ENCODE measurements at regions not wholly inside any gene's neighbourhood (a gene's known extent, or its start where the extent isn't known, plus 50 kb on each side); places are given as distances from the start of the nearest gene placed in this dataset.

DNA sequence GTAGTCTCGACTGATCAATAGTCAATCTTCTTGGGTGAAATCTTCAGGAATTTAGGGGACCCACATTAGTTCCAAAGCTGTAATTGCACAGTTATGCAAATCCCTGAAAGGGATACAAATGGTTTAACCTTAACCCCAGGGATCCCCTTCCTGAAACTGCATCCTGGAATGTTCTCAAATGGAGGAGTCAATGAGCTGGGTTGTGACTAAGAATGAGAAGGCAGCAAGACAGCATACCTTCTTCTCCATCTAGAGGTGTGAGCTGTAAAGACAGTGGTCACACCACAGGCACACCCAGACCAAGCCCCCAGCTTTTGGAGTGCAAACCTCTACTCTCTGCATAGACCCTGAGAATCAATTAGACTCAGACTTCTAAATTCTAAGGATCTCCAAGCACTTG lies 164.7 kb upstream of the MEIS1 start:
- Histone ChIP-seq H3K4me3 (replicated peaks; ENCODE audit: insufficient read depth, low read length) (no peak overlapping the region), H3K27me3 (ENCODE audit: insufficient read depth, poor library complexity, severe bottlenecking) (no peaks in the 10 kb centered on the region), H3K27ac (replicated peaks) (no peak overlapping the region)
- DNase-seq (ENCODE audit: low read depth in 1 of 2, low spot score in 1 of 2): no peak
- TF ChIP-seq, protein P1, sequence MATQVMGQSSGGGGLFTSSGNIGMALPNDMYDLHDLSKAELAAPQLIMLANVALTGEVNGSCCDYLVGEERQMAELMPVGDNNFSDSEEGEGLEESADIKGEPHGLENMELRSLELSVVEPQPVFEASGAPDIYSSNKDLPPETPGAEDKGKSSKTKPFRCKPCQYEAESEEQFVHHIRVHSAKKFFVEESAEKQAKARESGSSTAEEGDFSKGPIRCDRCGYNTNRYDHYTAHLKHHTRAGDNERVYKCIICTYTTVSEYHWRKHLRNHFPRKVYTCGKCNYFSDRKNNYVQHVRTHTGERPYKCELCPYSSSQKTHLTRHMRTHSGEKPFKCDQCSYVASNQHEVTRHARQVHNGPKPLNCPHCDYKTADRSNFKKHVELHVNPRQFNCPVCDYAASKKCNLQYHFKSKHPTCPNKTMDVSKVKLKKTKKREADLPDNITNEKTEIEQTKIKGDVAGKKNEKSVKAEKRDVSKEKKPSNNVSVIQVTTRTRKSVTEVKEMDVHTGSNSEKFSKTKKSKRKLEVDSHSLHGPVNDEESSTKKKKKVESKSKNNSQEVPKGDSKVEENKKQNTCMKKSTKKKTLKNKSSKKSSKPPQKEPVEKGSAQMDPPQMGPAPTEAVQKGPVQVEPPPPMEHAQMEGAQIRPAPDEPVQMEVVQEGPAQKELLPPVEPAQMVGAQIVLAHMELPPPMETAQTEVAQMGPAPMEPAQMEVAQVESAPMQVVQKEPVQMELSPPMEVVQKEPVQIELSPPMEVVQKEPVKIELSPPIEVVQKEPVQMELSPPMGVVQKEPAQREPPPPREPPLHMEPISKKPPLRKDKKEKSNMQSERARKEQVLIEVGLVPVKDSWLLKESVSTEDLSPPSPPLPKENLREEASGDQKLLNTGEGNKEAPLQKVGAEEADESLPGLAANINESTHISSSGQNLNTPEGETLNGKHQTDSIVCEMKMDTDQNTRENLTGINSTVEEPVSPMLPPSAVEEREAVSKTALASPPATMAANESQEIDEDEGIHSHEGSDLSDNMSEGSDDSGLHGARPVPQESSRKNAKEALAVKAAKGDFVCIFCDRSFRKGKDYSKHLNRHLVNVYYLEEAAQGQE (IDR thresholded peaks at IDR 0.05; ENCODE audit: insufficient replicate concordance, low read depth): no peak
- TF ChIP-seq GABPA (IDR thresholded peaks at IDR 0.05; ENCODE audit: low read depth): no peak
- no peak for TF ChIP-seq SPI1 (IDR thresholded peaks at IDR 0.05; ENCODE audit: borderline replicate concordance, low read depth)

DNA sequence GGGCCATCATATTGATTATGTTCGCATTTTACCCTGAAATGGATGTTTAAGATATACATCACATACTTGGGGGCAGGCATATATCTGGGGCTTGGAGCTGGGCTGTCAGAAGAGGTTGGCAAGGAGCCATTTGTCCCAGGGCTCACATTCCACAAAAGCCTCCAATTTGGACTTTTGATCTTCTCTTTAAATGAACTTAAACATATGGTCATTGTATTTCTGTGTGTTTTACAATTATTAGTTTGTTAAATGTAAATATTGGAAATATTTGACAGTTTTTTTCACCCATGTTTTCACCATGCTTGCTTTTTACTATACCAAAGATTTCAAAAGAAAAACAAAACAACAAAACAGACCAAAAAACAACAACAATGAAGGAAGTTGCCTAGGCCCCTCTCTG lies 165.8 kb upstream of the MEIS1 start:
- TF ChIP-seq GABPA (IDR thresholded peaks at IDR 0.05; ENCODE audit: low read depth): no peak
- TF ChIP-seq, protein P2, sequence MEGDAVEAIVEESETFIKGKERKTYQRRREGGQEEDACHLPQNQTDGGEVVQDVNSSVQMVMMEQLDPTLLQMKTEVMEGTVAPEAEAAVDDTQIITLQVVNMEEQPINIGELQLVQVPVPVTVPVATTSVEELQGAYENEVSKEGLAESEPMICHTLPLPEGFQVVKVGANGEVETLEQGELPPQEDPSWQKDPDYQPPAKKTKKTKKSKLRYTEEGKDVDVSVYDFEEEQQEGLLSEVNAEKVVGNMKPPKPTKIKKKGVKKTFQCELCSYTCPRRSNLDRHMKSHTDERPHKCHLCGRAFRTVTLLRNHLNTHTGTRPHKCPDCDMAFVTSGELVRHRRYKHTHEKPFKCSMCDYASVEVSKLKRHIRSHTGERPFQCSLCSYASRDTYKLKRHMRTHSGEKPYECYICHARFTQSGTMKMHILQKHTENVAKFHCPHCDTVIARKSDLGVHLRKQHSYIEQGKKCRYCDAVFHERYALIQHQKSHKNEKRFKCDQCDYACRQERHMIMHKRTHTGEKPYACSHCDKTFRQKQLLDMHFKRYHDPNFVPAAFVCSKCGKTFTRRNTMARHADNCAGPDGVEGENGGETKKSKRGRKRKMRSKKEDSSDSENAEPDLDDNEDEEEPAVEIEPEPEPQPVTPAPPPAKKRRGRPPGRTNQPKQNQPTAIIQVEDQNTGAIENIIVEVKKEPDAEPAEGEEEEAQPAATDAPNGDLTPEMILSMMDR (IDR thresholded peaks at IDR 0.05; ENCODE audit: insufficient read depth, low read length): no peak
- TF ChIP-seq, protein P1 (IDR thresholded peaks at IDR 0.05; ENCODE audit: insufficient replicate concordance, low read depth): no peak
- TF ChIP-seq POLR2AphosphoS5 (IDR thresholded peaks at IDR 0.05; ENCODE audit: low read depth): no peak
- TF ChIP-seq SPI1 (IDR thresholded peaks at IDR 0.05; ENCODE audit: borderline replicate concordance, low read depth): no peak
- H3K27ac ChIP-seq (replicated peaks): no peak overlapping the region
- DNase-seq (ENCODE audit: low read depth in 1 of 2, low spot score in 1 of 2): no peak
- H3K27me3 ChIP-seq (ENCODE audit: insufficient read depth, poor library complexity, severe bottlenecking): no peaks in the 10 kb centered on the region
- H3K4me3 ChIP-seq (replicated peaks; ENCODE audit: insufficient read depth, low read length): no peak overlapping the region

DNA sequence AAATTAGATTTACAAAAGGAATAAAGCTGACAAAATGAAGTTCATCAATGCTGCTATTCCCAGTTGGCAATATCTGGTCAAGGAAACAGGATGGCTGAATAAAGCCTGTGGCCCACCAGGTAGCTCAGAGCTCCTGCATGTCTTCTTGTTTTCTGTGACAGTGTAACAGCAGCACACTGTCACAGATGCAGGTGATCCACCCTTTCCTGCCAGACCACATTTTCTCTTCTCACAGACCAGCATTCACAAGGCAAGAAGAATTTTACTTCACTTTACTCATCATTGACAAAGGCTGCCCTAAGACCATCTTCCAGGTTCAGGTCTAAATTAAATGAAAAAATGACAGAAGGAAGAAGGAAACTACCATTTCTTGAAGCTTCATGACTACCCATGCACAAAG lies 166.2 kb upstream of the MEIS1 start:
- no peak overlapping the region for H3K4me3 ChIP-seq (replicated peaks; ENCODE audit: insufficient read depth, low read length)
- H3K27ac ChIP-seq (replicated peaks): no peak overlapping the region
- TF ChIP-seq POLR2AphosphoS5 (IDR thresholded peaks at IDR 0.05; ENCODE audit: low read depth) (no peak), GABPA (IDR thresholded peaks at IDR 0.05; ENCODE audit: low read depth) (no peak), SPI1 (IDR thresholded peaks at IDR 0.05; ENCODE audit: borderline replicate concordance, low read depth) (no peak)
- TF ChIP-seq, protein P2 (IDR thresholded peaks at IDR 0.05; ENCODE audit: insufficient read depth, low read length): no peak
- TF ChIP-seq, protein P1 (IDR thresholded peaks at IDR 0.05; ENCODE audit: insufficient replicate concordance, low read depth): no peak
- DNase-seq (ENCODE audit: low read depth in 1 of 2, low spot score in 1 of 2): no peak
- H3K27me3 ChIP-seq (ENCODE audit: insufficient read depth, poor library complexity, severe bottlenecking): no peaks in the 10 kb centered on the region

Measured in HL-60 (cell line).